HG03060 (cell line): ENCODE measurements at regions not wholly inside any gene's neighbourhood (a gene's known extent, or its start where the extent isn't known, plus 50 kb on each side); places are given as distances from the start of the nearest gene placed in this dataset.

Experiments used
- ATAC-seq: cut with Tn5 transposase; IDR thresholded peaks from one replicate; pipeline ENCODE4 v1.9.1; 2021; ENCODE audit warnings: low read depth, moderate number of reproducible peaks; ENCODE audit not compliant: unreplicated experiment

DNA sequence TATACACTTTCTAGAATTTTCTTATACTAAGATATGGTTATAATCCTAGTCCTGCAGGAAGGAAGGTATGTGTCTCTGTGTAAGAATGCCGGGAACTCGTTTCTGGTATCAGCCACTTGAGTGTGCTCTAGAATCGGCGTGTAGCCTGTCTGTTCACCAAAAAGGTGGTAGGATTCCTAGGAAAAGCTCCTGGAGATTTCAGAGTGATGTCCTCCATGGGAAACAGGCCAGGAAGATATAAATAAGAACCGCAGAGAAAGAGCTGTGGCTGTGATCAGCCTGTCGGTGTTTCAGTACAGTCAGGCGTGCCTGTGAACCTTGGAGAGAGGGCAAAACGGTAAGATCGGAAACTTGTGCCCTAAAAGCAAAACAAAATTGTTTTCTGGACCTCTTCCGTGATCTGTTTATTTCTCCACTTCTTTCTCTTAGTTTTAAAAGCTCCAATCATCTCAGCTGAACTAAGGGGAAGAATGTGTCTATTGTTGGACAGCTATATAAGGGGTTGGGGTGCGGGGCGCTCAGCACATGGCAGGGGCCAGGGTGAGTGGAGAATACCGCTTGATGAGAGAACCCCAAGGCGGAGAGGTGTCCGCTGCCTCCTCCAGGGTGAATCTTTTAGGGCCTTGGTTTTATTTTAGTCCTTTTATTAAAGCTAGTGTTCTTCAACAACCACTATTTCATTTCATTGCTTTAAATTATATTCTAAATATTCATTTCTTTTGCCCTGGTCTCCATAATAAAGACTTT lies 303.8 kb upstream of the TENM3 start:
- ATAC-seq: no peak

GRCh38 chr4:181944527-181944926 lies 298.7 kb upstream of the TENM3 start:
- ATAC-seq: no peak

GRCh38 chr4:181946902-181947301 lies 296.3 kb upstream of the TENM3 start:
- ATAC-seq: no peak

DNA sequence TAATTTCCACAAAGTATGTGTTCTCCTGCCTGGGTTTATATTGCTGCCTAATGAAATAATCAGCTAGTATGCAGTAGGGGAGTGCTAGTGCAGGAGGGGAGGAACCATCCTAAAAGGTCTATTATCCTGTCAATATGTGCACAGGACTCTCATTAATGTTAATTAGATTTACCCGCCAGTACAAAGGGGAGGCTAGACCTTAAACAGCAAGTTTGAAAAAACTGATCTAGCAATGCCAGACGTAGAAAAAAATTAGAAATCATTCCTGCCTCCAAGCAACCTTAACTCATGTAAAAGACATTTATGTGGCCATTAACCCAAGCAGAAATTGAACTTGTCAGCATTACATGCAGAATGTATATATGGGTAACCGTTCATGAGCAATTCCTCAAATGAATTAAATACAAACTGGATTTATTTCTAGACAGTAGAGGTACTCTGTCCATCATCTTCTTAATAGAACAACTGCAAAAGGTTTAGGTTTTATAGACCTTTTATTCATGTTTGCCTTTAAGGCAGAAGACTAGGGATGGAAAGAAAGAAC lies 294.3 kb upstream of the TENM3 start:
- no peak for ATAC-seq

- ATAC-seq: no peak
Measured at GRCh38 chr4:181949704-181950312, 293.4 kb upstream of the TENM3 start.

GRCh38 chr4:181950372-181951127 lies 292.7 kb upstream of the TENM3 start:
- no peak for ATAC-seq

DNA sequence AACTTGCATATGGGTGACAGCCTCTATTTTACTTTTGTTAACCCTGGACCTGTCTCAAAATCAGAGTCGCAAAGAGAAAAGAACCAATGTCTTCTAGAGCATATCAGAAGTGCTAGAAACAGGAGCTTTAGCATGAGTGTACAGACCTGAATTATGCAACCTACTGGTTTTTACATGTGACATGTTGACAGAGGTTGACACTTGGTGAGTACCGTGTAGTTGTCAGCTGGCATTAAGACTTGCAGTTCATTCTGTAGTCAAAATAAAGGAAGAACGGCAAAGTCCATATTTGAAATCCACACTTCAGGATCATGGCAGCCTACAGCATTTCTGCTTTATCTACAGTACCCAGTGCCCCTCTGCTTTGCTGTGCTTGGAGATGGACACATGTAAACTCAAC lies 291.9 kb upstream of the TENM3 start:
- ATAC-seq: no peak

DNA sequence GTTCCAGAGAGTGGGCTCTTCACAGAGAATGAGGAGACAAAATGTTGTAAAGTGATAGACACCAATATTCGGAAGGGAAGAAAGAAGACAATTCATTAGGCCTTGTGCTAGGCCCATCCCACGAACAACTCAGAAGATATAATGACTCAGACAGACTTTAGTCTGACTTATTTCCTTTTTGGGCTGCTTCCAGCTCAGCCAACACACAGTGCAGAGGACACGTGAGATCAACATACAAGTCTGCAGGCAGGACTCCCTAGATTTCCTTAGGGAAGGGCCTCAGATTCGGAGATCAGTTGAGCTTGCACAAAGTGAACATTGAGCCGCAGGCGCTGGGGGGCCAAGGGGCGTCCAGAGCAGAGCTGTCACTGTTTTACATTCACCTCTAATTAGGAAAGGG lies 290.7 kb upstream of the TENM3 start:
- ATAC-seq: no peak

DNA sequence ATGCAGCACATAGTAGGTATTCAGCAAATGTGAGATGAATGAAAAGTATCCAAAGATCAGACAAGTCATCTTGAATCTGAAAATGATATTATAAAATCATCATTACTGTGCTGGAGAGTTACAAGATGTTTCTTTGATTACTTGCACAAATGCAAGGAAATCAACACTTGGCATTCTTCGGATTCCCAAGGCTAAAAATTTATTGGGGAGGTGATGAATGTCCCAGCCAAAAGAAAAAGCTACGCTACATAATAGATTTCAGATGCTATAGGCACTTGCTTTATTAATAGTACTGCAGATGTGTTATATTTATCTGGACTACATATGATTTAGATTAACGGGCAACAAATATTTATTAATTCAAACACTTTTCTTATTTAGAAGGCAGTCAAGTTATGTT lies 286.7 kb upstream of the TENM3 start:
- ATAC-seq: no peak

DNA sequence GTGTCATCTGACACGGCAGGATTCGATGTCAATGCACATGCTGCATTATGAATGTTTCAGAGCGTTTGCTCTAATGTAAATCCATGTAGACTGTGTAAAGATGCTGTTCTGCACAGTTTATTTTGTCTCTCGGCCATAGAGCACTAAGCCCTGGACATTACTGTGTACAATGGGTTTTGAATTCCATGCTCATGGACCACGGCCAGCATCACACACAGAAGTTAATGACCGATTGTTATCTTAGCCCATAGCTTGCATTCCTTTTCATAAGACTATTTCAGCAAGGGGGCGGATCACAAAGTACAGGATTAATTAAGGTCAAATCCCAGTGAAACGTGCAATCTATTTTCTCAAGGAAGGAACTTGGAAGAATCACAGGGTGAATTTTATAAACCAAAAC lies 286.1 kb upstream of the TENM3 start:
- no peak for ATAC-seq

- no peak for ATAC-seq
Measured at GRCh38 chr4:181958446-181958845, 284.8 kb upstream of the TENM3 start.

- no peak for ATAC-seq
Measured at GRCh38 chr4:181959121-181959520, 284.1 kb upstream of the TENM3 start.

- ATAC-seq: no peak
Measured at GRCh38 chr4:181960384-181960783, 282.8 kb upstream of the TENM3 start.

DNA sequence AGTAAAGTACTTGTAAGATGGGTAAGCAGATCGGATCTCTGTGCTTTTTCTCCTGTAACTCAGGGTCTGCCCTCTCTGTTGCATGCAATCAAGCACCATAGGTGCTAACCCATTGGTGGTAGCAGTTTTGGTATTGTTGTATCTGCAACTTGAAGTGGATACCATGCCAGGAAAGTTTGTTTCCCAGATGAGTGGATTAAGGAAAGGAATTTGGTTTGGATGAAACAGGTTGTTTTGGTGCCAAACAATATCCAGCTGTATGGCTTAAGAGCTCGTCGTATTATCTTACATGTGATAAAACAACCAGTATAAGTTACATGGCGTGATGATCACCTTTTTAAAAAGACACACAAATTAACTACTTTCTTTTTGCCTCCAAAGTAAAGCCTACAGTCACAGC lies 280.9 kb upstream of the TENM3 start:
- ATAC-seq: no peak

DNA sequence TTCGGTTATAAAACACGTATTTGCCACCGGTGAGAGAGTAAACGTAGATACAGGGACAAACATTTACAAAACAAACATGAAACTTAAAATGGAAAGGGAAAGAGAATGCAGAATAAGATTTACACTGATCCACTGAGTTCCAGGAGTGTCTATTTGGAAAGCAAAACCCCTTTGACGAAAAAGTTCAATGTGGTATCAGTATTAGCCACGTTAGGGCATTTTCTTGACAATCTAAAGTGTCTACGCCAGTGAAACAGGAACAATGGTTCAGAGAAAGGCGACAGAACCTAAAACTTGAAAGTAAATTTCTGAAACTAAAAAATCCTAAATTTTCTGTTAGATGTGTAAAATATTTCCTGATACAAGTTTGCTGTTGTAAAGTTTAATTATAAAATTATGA lies 278.5 kb upstream of the TENM3 start:
- no peak for ATAC-seq

GRCh38 chr4:181966104-181966551 lies 277.1 kb upstream of the TENM3 start:
- ATAC-seq: no peak

DNA sequence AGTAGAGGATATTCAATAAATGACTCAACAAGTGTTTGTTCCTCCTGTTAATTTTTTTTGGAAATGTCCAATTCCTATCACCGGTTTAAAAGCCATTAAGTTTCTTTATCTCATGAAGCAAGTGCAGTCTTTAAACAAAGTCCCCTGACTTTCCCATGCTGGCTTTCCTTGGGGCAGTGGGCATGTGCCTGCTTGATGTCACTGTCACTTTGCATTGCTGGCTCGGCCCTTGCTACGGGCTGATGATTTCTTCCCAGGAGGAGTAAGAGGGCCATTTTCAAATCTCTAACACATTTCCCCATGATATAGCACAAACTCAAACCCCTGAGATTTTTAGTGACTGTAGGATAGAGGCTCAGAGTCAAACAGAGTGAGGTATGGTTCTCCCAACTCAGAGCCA lies 275.8 kb upstream of the TENM3 start:
- no peak for ATAC-seq

DNA sequence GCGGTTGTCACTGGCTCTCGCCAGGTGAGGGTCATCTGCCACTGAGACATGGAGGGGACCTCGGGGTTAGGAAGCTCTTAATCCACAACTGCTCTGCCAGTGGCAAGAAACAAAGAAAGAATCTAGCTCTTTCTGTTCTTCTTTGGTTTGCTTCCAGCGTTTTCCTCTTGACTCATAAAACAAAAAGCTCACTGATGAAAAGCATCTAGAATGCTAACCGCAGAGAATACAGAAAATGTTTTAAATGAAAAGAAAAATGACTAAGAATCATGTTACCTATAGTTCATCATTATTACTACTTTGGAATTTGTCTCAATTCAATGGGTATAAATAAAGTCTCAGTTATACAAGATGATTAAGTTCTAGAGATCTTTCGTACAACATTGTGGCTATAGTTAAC lies 274.8 kb upstream of the TENM3 start:
- ATAC-seq: no peak

GRCh38 chr4:181969151-181969550 lies 274.1 kb upstream of the TENM3 start:
- ATAC-seq: no peak

- ATAC-seq: no peak
Measured at GRCh38 chr4:181970366-181970765, 272.8 kb upstream of the TENM3 start.

DNA sequence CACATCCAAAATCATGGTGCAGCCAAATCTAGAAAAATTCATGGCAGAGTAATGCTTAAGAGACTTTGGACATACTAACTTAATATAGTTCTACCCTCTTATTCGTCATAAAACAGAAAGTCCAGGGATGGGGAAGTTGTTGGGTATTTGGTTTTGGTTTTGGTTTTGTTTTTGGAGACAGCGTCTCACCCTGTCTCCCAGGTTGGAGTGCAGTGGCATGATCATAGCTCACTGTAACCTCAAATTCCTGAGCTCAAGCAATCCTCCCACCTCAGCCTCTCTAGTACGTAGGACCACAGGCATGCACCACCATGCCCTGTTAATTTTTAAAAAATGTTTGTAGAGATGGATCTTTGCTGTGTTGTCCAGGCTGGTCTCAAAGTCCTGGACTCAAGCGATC lies 271.8 kb upstream of the TENM3 start:
- ATAC-seq: peak; percentile 65
